A549 (cell line): ENCODE measurements at regions not wholly inside any gene's neighbourhood (a gene's known extent, or its start where the extent isn't known, plus 50 kb on each side); places are given as distances from the start of the nearest gene placed in this dataset.

Experiments used
- ATAC-seq, 2 experiments: fragments of 200-7000 bp in 1 of 2; fragments of >200 bp in 1 of 2; cut with Nextera tagmentation in 1 of 2; cut with Tn5 transposase in 1 of 2; 3 replicates each; pipeline versions ENCODE4 v1.8.0 to v1.9.1; 2018 to 2020; ENCODE audit warnings: mild to moderate bottlenecking in 1 of 2, moderate library complexity in 1 of 2
- CTCF ChIA-PET: fragments of 300-600 bp; sonication (Branson Sonifier 250); formaldehyde crosslinking; extraction: SDS; loops from one replicate; lab custom pipeline; 2021; ENCODE audit warnings: antibody characterized with exemption, inconsistent platforms; lab: Yijun Ruan, JAX
- POLR2A ChIA-PET: fragments of 350-600 bp; formaldehyde crosslinking; extraction: SDS; loops from one replicate; lab custom pipeline; 2021; ENCODE audit warnings: antibody characterized with exemption, inconsistent platforms; lab: Yijun Ruan, JAX
- DNase-seq, 2 experiments: peaks; one replicate each; pipeline versions ENCODE4 v3.0.0 to v3.0.0-alpha.2; 2011 to 2016; ENCODE audit warnings: low read depth in 1 of 2, low spot score in 1 of 2
- FAIRE-seq: peaks from 2 replicates; lab custom pipeline; 2011; peaks lifted over from hg19 to GRCh38; lab: Jason Lieb, UNC
- H3K27ac ChIP-seq, 2 experiments: fragments of >200 bp; sonication (Bioruptor Twin); formaldehyde crosslinking; 3 replicates each; pipeline ENCODE4 v1.5.1; 2016 to 2017
- H3K4me1 ChIP-seq: fragments of >200 bp; sonication (Bioruptor Twin); formaldehyde crosslinking; 3 replicates; pipeline ENCODE4 v1.6.1; 2016
- H3K4me2 ChIP-seq: fragments of >200 bp; sonication (Bioruptor Twin); formaldehyde crosslinking; 3 replicates; pipeline ENCODE4 v1.6.1; 2016
- H3K4me3 ChIP-seq: fragments of >200 bp; sonication (Bioruptor Twin); formaldehyde crosslinking; 3 replicates; pipeline ENCODE4 v1.5.1; 2016
- H3K9me3 ChIP-seq: fragments of >200 bp; sonication (Bioruptor Twin); formaldehyde crosslinking; 3 replicates; pipeline ENCODE4 v1.6.1; 2016
- CBX2 ChIP-seq: fragments of 200-600 bp; sonication (generic); IDR thresholded peaks from 2 replicates; pipeline ENCODE4 v1.6.1; 2016; ENCODE audit warnings: low read depth, mild to moderate bottlenecking, borderline replicate concordance
- CEBPB ChIP-seq, 2 experiments: fragments of >200 bp in 1 of 2; sonication (Bioruptor Twin) in 1 of 2; formaldehyde crosslinking in 1 of 2; IDR thresholded peaks; 2 replicates each; pipeline ENCODE4 v1.6.1; 2012 to 2016
- EHMT2 ChIP-seq: fragments of 200-600 bp; sonication (generic); IDR thresholded peaks from 2 replicates; pipeline ENCODE4 v1.6.1; 2016; ENCODE audit warnings: antibody characterized with exemption, low read depth, mild to moderate bottlenecking, moderate library complexity
- GATA3 ChIP-seq: IDR thresholded peaks from 2 replicates; pipeline ENCODE4 v1.6.1; 2012; ENCODE audit warnings: borderline replicate concordance
- HDAC2 ChIP-seq: fragments of 200-600 bp; sonication (generic); IDR thresholded peaks from 2 replicates; pipeline ENCODE4 v1.6.1; 2016
- HMGXB4 ChIP-seq: fragments of 250-450 bp; sonication (Bioruptor Pico); IDR thresholded peaks from 2 replicates; pipeline ENCODE4 v1.5.0; 2021; ENCODE audit warnings: mild to moderate bottlenecking, moderate library complexity, borderline replicate concordance
- JUN ChIP-seq, 2 experiments: fragments of >200 bp; sonication (Bioruptor Twin); formaldehyde crosslinking; IDR thresholded peaks; 2 replicates in 1 of 2; 3 replicates in 1 of 2; pipeline ENCODE4 v1.6.1; 2016 to 2017
- KDM1A ChIP-seq: fragments of 200-600 bp; sonication (generic); IDR thresholded peaks from 2 replicates; pipeline ENCODE4 v1.6.1; 2016; ENCODE audit warnings: low read depth, mild to moderate bottlenecking
- MAZ ChIP-seq: fragments of 150-350 bp; IDR thresholded peaks from 2 replicates; pipeline ENCODE4 v1.6.1; 2014; ENCODE audit warnings: antibody characterized with exemption, low read depth, low read length, borderline replicate concordance
- NPAS2 ChIP-seq: fragments of 250-450 bp; sonication (Bioruptor Pico); IDR thresholded peaks from 2 replicates; pipeline ENCODE4 v1.8.0; 2022; ENCODE audit warnings: mild to moderate bottlenecking, moderate library complexity, borderline replicate concordance
- NR3C1 ChIP-seq: fragments of >200 bp; sonication (Bioruptor Twin); formaldehyde crosslinking; IDR thresholded peaks from 3 replicates; pipeline ENCODE4 v1.6.1; 2017
- PBX3 ChIP-seq: IDR thresholded peaks from 2 replicates; pipeline ENCODE4 v1.6.1; 2012
- PHF8 ChIP-seq: fragments of 200-600 bp; sonication (generic); IDR thresholded peaks from 2 replicates; pipeline ENCODE4 v1.6.1; 2016; ENCODE audit warnings: low read depth, mild to moderate bottlenecking, antibody characterized with exemption, moderate library complexity, borderline replicate concordance
- POLR2A ChIP-seq: IDR thresholded peaks from 2 replicates; pipeline ENCODE4 v1.6.1; 2012; ENCODE audit warnings: mild to moderate bottlenecking, low read length
- RAD21 ChIP-seq, 2 experiments: fragments of >200 bp in 1 of 2; sonication (Bioruptor Twin) in 1 of 2; formaldehyde crosslinking in 1 of 2; IDR thresholded peaks in 1 of 2; conservative IDR thresholded peaks in 1 of 2; 2 replicates in 1 of 2; 3 replicates in 1 of 2; pipeline ENCODE4 v1.6.1; 2012 to 2018; ENCODE audit warnings: inconsistent platforms in 1 of 2
- SMC3 ChIP-seq: fragments of >200 bp; sonication (Bioruptor Twin); formaldehyde crosslinking; IDR thresholded peaks from 3 replicates; pipeline ENCODE4 v1.6.1; 2018; ENCODE audit warnings: inconsistent platforms
- WGBS: methylation state at CpG from one replicate; pipeline ENCODE4 v1.1.6; 2017; ENCODE audit errors: missing lambda C conversion rate; 5-methylcytosine and 5-hydroxymethylcytosine counted together
- TF ChIP-seq, protein P1 (sequence below): fragments of 250-450 bp; sonication (Bioruptor Pico); IDR thresholded peaks from 2 replicates; pipeline ENCODE4 v1.5.0; 2020; ENCODE audit warnings: low read depth, mild to moderate bottlenecking, moderate library complexity
- TF ChIP-seq, protein P2 (sequence below): fragments of 200-600 bp; sonication (generic); IDR thresholded peaks from 2 replicates; pipeline ENCODE4 v1.6.1; 2016; ENCODE audit warnings: antibody characterized with exemption, mild to moderate bottlenecking, moderate library complexity

GRCh38 chr3:87867001-87867400 is 191.8 kb downstream of the CGGBP1 start:
- DNase-seq, result no peak
- ATAC-seq, result no peak
- FAIRE-seq, result no peak
- Histone ChIP-seq H3K4me2 (peak overlapping the region; percentile 37; the same call in 1 of the 3 replicates), H3K27ac (no peak overlapping the region), H3K4me1 (peaks cover 6% of the 10 kb centered on the region; the same call in 2 of the 3 replicates), H3K4me3 (no peak overlapping the region), H3K9me3 (peaks cover 12% of the 10 kb centered on the region; the same call in 2 of the 3 replicates)
- CTCF ChIA-PET, result no interaction called here
- 6% methylated on average over 2 of the region's 2 CpGs for WGBS
- TF ChIP-seq MAZ (no peak), NR3C1 (no peak), PHF8 (no peak), KDM1A (no peak), GATA3 (no peak), RAD21 (conservative IDR thresholded peaks at IDR 0.05 in 1 of 2, IDR thresholded peaks at IDR 0.05 in 1 of 2) (no peak), HMGXB4 (CRISPR knock-in tag) (no peak), EHMT2 (no peak), POLR2A (no peak), CBX2 (no peak), HDAC2 (no peak)
- TF ChIP-seq, protein P1, sequence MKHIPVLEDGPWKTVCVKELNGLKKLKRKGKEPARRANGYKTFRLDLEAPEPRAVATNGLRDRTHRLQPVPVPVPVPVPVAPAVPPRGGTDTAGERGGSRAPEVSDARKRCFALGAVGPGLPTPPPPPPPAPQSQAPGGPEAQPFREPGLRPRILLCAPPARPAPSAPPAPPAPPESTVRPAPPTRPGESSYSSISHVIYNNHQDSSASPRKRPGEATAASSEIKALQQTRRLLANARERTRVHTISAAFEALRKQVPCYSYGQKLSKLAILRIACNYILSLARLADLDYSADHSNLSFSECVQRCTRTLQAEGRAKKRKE (CRISPR knock-in tag), result no peak
- TF ChIP-seq, protein P2, sequence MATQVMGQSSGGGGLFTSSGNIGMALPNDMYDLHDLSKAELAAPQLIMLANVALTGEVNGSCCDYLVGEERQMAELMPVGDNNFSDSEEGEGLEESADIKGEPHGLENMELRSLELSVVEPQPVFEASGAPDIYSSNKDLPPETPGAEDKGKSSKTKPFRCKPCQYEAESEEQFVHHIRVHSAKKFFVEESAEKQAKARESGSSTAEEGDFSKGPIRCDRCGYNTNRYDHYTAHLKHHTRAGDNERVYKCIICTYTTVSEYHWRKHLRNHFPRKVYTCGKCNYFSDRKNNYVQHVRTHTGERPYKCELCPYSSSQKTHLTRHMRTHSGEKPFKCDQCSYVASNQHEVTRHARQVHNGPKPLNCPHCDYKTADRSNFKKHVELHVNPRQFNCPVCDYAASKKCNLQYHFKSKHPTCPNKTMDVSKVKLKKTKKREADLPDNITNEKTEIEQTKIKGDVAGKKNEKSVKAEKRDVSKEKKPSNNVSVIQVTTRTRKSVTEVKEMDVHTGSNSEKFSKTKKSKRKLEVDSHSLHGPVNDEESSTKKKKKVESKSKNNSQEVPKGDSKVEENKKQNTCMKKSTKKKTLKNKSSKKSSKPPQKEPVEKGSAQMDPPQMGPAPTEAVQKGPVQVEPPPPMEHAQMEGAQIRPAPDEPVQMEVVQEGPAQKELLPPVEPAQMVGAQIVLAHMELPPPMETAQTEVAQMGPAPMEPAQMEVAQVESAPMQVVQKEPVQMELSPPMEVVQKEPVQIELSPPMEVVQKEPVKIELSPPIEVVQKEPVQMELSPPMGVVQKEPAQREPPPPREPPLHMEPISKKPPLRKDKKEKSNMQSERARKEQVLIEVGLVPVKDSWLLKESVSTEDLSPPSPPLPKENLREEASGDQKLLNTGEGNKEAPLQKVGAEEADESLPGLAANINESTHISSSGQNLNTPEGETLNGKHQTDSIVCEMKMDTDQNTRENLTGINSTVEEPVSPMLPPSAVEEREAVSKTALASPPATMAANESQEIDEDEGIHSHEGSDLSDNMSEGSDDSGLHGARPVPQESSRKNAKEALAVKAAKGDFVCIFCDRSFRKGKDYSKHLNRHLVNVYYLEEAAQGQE, result no peak
- POLR2A ChIA-PET, result no interaction called here

- TF ChIP-seq PBX3, result no peak
- no peak for TF ChIP-seq SMC3
- TF ChIP-seq CEBPB (IDR thresholded peaks at IDR 0.05), result peak; percentile 57 to 74; a peak in 2 of 4 replicates
- TF ChIP-seq NPAS2 (CRISPR knock-in tag), result no peak
- TF ChIP-seq JUN (IDR thresholded peaks at IDR 0.05), result no peak
- H3K4me1 ChIP-seq, result peaks cover 22% of the 10 kb centered on the region
- H3K27ac ChIP-seq, result peak overlapping the region in 1 of 2 experiments; percentile 68; a peak in 3 of 6 replicates
- ChIA-PET POLR2A (no interaction called here), CTCF (no interaction called here)
- H3K4me2 ChIP-seq, result peak overlapping the region; percentile 57
- H3K4me3 ChIP-seq, result no peak overlapping the region
- FAIRE-seq, result no peak
- peak in 1 of 2 experiments; percentile 60; a peak in 2 of 6 replicates for ATAC-seq
- H3K9me3 ChIP-seq, result no peaks in the 10 kb centered on the region
- peak; percentile 10 to 12 for DNase-seq
- 6% methylated on average over 1 of the region's 1 CpG for WGBS
These were observed 202.7 kb downstream of the CGGBP1 start for GRCh38 chr3:87856126-87856525.
